ENCODE measurements at regions not wholly inside any gene's neighbourhood (a gene's known extent, or its start where the extent isn't known, plus 50 kb on each side); places are given as distances from the start of the nearest gene placed in this dataset.

GRCh38 chr2:149701241-149701640 lies 113.7 kb upstream of the MMADHC start:
- H3K4me3 ChIP-seq: no peak overlapping the region
- no peak overlapping the region for H3K27ac ChIP-seq
- intact Hi-C loops (cut with DNase I): no loop called here
- no peaks in the 10 kb centered on the region for H3K27me3 ChIP-seq
- no peak for DNase-seq
- no peak for TF ChIP-seq CTCF (IDR thresholded peaks at IDR 0.05)
- no peak for TF ChIP-seq POLR2A (IDR thresholded peaks at IDR 0.05)
- TF ChIP-seq EP300 (IDR thresholded peaks at IDR 0.05): no peak
- H3K36me3 ChIP-seq: no peaks in the 10 kb centered on the region
- no peaks in the 10 kb centered on the region for H3K4me1 ChIP-seq (ENCODE audit: insufficient read depth)
- 96 to 99% (median 97%) methylated on average over 2 of the region's 2 CpGs for WGBS, 3 donors
- no peaks in the 10 kb centered on the region for H3K9me3 ChIP-seq

GRCh38 chr2:149692961-149693396 lies 105.4 kb upstream of the MMADHC start:
- H3K27me3 ChIP-seq: no peaks in the 10 kb centered on the region
- WGBS, 3 donors: 80 to 83% (median 81%) methylated on average over 3 of the region's 3 CpGs
- intact Hi-C loops (cut with DNase I): no loop called here
- TF ChIP-seq EP300 (IDR thresholded peaks at IDR 0.05): no peak
- no peak for TF ChIP-seq CTCF (IDR thresholded peaks at IDR 0.05)
- no peak for TF ChIP-seq POLR2A (IDR thresholded peaks at IDR 0.05)
- no peak overlapping the region for H3K4me3 ChIP-seq
- no peaks in the 10 kb centered on the region for H3K36me3 ChIP-seq
- H3K4me1 ChIP-seq (ENCODE audit: insufficient read depth): no peaks in the 10 kb centered on the region
- H3K9me3 ChIP-seq: no peaks in the 10 kb centered on the region
- H3K27ac ChIP-seq: no peak overlapping the region
- DNase-seq: no peak

GRCh38 chr2:149690825-149691224 lies 103.2 kb upstream of the MMADHC start:
- TF ChIP-seq CTCF (IDR thresholded peaks at IDR 0.05): no peak
- TF ChIP-seq EP300 (IDR thresholded peaks at IDR 0.05): no peak
- no peak for TF ChIP-seq POLR2A (IDR thresholded peaks at IDR 0.05)
- Histone ChIP-seq H3K4me3 (no peak overlapping the region), H3K27me3 (no peaks in the 10 kb centered on the region), H3K4me1 (ENCODE audit: insufficient read depth) (no peaks in the 10 kb centered on the region), H3K36me3 (no peaks in the 10 kb centered on the region), H3K9me3 (no peaks in the 10 kb centered on the region), H3K27ac (no peak overlapping the region)
- no peak for DNase-seq
- 90 to 93% (median 93%) methylated on average over 2 of the region's 2 CpGs for WGBS, 3 donors
- intact Hi-C loops (cut with DNase I): no loop called here

GRCh38 chr2:149687052-149687427 lies 99.5 kb upstream of the MMADHC start:
- H3K4me1 ChIP-seq (ENCODE audit: insufficient read depth): no peaks in the 10 kb centered on the region
- no peaks in the 10 kb centered on the region for H3K36me3 ChIP-seq
- H3K27ac ChIP-seq: no peak overlapping the region
- intact Hi-C loops (cut with DNase I): no loop called here
- H3K4me3 ChIP-seq: no peak overlapping the region
- H3K9me3 ChIP-seq: no peaks in the 10 kb centered on the region
- 85 to 93% (median 87%) methylated on average over 2 of the region's 2 CpGs for WGBS, 3 donors
- no peaks in the 10 kb centered on the region for H3K27me3 ChIP-seq
- TF ChIP-seq EP300 (IDR thresholded peaks at IDR 0.05) (no peak), CTCF (IDR thresholded peaks at IDR 0.05) (no peak), POLR2A (IDR thresholded peaks at IDR 0.05) (no peak)
- DNase-seq: no peak
